HG03025 (cell line): ENCODE measurements at regions not wholly inside any gene's neighbourhood (a gene's known extent, or its start where the extent isn't known, plus 50 kb on each side); places are given as distances from the start of the nearest gene placed in this dataset.
"Not testable (repeated sequence)": the region's sequence is repeated elsewhere in the genome, so short reads cannot be mapped to it uniquely, and the experiment has no call there.

Source experiments
- ATAC-seq: cut with Tn5 transposase; IDR thresholded peaks from one replicate; pipeline ENCODE4 v1.9.1; 2021; ENCODE audit warnings: mild to moderate bottlenecking, moderate library complexity; ENCODE audit not compliant: unreplicated experiment, low FRiP score

GRCh38 chrX:13189380-13189779 is 130.5 kb downstream of the ATXN3L start:
- ATAC-seq = no peak

DNA sequence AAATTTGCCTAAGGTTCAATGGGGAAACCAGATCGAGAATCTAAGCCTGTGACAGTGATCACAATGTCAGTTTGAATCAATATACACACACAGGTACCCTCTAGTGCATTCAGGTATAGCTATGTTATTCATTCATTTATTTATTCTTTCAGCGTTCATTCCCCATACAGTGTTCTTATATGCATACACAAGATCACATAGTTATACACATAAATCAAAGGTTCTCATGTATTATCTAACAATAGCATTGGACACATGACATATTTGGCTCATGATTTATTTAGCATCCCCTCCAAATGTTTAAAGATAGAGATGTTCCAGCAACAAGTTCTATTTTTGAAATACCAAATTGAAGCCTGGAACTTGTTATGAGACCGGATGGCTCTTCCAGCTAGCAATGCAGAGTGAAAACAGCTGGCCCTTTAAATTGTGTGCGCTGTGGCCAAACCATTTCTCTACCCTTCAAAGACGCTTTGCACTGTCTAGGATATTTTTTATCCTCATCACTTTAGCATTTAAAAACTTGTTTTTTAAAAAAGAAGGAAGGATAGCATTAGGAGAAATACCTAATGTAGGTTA is 131.0 kb downstream of the ATXN3L start:
- ATAC-seq = no peak

GRCh38 chrX:13186643-13187042 is 133.2 kb downstream of the ATXN3L start:
- ATAC-seq = not testable (repeated sequence)

GRCh38 chrX:13180807-13181206 is 136.4 kb upstream of the FAM9C start:
- no peak for ATAC-seq

GRCh38 chrX:13179586-13179985 is 135.2 kb upstream of the FAM9C start:
- ATAC-seq = no peak

DNA sequence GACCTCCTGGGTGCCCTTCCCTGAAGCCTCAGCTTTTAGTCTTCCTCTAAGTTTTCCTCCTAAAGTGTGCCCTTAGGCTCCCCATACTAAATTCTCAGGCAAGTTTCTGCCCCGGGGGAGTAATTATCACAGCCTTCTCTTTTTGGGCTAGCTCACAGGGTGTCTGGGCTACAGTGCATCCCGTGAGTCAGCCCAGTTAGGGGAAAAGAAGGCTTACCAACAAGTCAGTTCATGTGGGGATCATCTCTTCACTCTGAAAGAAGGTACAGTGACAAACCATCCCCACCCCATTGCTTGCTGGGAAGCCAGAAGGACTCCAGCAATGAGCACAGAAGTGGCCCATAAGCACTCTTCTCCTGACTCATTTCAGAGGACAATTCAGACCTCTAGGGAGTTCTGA is 134.7 kb upstream of the FAM9C start:
- ATAC-seq = no peak

- no peak for ATAC-seq
Measured at GRCh38 chrX:13177921-13178566, 133.6 kb upstream of the FAM9C start.

GRCh38 chrX:13175056-13175455 is 130.6 kb upstream of the FAM9C start:
- ATAC-seq = no peak

DNA sequence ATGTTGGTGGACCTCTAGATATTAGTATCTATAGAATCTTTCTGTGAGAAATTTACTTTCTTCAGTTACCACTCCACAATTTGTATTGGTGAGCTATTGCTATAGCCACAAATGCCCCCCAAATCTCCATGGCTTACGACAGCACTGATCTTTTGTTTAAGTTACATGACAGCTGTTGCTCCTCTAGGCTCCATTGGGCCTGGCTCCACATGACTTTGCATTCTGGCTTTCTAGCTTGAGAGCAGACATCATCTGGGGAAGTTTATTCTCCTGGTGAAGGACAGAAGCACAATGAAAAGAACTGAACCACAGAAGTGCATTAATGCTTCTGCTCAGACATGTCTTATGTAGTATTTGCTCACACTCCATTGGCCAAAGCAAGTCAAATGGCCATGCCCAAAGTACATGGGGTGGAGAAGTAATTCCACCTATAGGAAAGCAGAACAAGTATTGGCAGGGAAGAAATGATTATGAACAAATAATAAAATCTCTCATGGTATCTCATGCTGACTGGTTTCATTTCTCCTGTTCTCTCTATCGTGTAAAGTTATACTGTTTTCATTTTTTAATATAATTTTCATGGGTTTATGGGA is 126.6 kb upstream of the FAM9C start:
- ATAC-seq = no peak

DNA sequence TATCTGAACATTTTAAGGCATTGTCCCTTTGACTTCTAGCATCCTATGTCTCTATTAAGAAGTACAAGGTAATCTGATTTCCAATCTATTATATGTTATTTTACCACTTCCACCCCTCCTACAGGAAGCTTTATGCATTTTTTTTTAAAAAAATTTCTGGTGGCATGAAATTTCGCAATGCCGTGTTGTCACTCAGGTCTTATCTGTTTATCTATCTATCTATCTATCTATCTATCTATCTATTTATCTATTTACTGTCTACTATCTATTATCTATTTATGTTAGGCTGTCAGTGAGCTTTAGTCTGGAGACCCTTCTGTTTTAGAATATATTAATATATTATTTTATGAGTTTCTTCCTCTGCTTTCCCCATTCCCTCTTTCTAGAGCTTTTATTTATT is 125.3 kb upstream of the FAM9C start:
- no peak for ATAC-seq

DNA sequence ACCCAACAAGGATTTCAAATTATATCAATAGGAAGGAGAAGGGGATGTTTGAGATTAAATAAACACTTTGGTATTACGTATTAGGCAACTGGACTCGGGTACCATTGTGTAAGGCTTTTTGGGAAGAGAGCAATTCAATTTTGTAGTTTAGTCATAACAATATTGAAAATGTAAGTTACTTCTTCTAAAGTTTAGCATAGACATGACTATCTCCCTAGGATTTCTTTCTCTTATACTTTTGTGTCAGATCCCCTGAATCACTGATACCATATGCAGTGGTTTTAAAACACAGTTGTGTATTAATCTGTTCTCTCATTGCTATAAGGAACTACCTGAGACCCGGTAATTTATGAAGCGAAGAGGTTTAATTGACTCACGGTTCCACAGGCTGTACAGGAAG is 123.8 kb upstream of the FAM9C start:
- no peak for ATAC-seq

- no peak for ATAC-seq
Measured at GRCh38 chrX:13167481-13168231, 123.2 kb upstream of the FAM9C start.

GRCh38 chrX:13165266-13166189 is 121.1 kb upstream of the FAM9C start:
- no peak for ATAC-seq

- ATAC-seq = no peak
Measured at GRCh38 chrX:13164611-13165010, 120.2 kb upstream of the FAM9C start.

GRCh38 chrX:13162772-13163410 is 118.5 kb upstream of the FAM9C start:
- no peak for ATAC-seq

- no peak for ATAC-seq
Measured at GRCh38 chrX:13159886-13160285, 115.5 kb upstream of the FAM9C start.

DNA sequence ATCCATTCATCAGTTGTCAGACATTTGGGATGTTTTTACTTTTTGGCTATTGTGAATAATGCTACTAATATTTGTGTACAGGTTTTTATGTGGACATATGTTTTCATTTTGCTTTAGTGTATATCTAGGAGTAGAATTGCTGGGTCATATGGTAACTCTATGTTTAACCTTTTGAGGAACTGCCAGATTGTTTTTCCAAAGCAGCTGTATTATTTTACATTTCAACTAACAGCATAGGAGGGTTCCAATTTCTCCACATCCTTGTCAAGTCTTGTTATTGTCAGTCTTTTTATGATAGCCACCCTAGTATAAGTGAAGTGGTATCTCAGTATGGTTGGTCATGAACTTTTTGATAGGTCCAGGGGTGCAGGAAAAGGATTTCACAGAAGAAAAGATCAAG is 114.5 kb upstream of the FAM9C start:
- ATAC-seq = no peak

- not testable (repeated sequence) for ATAC-seq
Measured at GRCh38 chrX:13155550-13155949, 111.1 kb upstream of the FAM9C start.

DNA sequence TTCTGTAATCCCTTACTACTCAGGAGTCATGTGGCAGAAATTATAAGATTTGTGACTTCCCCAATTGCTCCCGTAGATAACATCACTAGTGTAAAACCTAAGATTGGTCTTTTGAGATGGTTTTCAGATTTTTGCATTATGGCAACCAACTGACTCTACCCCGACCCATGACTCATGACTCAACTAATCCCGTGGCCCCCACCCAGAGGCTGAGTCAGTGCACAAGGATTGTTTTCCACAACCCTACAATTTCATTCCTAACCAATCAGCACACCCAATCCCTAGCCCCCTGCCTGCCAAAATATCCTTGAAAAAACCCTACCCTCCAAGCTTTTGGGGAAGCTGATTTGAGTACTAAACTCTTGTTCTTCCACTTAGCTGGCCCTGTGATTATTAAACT is 109.4 kb upstream of the FAM9C start:
- no peak for ATAC-seq
